Superior temporal gyrus (tissue), 1 donor: ENCODE measurements at regions not wholly inside any gene's neighbourhood (a gene's known extent, or its start where the extent isn't known, plus 50 kb on each side); places are given as distances from the start of the nearest gene placed in this dataset.
"Not testable (repeated sequence)": the region's sequence is repeated elsewhere in the genome, so short reads cannot be mapped to it uniquely, and the experiment has no call there.

Source experiments
- DNase-seq: peaks from one replicate; pipeline ENCODE4 v3.0.0-alpha.2; 2016; ENCODE audit errors: extremely low spot score

GRCh38 chr6:144434308-144434990 is 149.3 kb downstream of the UTRN start:
- no peak for DNase-seq

DNA sequence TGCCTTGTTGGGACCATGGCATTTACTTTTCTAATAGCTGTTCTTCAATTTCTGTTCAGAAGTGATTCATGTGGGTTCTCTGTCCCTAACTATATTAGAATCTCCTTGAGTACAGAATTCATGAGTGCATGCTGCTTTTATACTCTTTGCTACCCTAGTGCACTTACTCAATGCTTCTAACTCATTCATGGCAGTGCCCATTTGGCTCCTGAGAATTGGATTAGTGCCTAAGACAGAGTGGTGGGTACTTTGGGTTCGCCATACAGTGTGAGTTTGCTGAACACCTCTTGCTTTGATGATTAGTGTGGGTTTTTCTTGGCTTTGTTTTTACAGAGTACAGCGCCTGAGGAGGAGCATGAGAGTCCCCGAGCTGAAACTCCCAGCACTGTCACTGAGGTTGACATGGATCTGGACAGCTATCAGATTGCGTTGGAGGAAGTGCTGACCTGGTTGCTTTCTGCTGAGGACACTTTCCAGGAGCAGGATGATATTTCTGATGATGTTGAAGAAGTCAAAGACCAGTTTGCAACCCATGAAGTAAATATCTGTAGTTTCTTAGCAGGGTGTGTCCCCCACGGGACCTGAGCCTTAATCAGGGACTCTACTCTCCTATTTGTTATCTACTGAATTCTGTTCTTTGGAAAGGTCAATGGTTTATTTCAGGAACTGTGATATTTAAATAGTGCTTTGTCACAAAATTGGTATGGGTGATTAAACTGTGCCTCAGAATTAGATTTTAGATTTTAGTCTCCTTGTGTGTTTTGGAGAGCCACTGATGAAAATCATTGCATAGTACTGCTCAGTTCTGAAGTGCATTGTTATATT is 150.7 kb downstream of the UTRN start:
- DNase-seq: no peak

- DNase-seq: no peak
Observed at GRCh38 chr6:144437105-144437504, 152.0 kb downstream of the UTRN start.

- DNase-seq: no peak
Observed at GRCh38 chr6:144438103-144438502, 153.0 kb downstream of the UTRN start.

GRCh38 chr6:144439016-144439415 is 153.9 kb downstream of the UTRN start:
- DNase-seq: no peak

DNA sequence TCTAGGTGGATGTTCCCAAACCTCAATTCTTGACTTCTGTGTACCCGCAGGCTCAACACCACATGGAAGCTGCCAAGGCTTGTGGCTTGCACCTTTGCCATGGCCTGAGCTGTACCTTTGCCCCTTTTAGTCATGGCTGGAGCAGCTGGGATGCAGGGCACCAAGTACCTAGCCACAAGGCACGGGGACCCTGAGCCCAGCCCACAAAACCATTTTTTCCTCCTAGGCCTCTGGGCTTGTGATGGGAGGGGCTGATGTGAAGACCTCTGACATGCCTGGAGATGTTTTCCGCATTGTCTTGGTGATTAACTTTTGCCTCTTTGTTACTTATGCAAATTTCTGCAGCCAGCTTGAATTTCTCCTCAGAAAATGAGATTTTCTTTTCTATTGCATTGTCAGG is 156.7 kb downstream of the UTRN start:
- not testable (repeated sequence) for DNase-seq

DNA sequence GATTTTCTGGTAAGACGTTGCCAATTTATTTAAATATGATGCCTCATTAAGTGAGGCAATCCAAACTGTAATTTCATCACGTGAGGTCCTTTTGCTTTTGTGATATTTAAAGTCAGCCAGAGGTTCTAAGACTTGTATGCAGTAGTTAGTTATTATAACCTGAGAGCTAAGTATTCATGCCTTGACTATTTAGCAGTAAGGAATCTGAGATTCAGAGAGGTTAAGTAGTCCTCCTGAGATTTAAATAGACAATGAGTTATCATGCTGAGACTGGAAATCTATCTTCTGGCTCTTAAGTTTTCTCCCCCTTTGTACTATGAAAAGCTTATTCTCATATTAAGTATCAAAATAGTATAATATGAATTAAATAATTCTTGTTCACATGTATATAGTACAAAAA is 158.0 kb downstream of the UTRN start:
- no peak for DNase-seq

DNA sequence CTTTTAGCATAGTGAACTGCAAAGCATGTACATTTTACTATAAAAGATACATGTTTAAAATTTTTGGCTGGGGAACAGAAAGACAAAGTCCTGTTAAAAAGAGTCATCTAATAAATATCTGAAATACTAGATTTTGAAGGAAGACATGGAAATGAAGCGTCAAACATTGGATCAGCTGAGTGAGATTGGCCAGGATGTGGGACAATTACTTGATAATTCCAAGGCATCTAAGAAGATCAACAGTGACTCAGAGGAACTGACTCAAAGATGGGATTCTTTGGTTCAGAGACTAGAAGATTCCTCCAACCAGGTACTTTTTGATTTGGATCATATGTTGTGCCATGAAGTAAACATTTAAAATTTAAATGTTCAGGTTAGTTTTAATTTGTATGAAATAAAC is 162.3 kb downstream of the UTRN start:
- DNase-seq: no peak

- DNase-seq: no peak
Observed at GRCh38 chr6:144449218-144449617, 164.1 kb downstream of the UTRN start.

- no peak for DNase-seq
Observed at GRCh38 chr6:144449911-144450597, 164.9 kb downstream of the UTRN start.

DNA sequence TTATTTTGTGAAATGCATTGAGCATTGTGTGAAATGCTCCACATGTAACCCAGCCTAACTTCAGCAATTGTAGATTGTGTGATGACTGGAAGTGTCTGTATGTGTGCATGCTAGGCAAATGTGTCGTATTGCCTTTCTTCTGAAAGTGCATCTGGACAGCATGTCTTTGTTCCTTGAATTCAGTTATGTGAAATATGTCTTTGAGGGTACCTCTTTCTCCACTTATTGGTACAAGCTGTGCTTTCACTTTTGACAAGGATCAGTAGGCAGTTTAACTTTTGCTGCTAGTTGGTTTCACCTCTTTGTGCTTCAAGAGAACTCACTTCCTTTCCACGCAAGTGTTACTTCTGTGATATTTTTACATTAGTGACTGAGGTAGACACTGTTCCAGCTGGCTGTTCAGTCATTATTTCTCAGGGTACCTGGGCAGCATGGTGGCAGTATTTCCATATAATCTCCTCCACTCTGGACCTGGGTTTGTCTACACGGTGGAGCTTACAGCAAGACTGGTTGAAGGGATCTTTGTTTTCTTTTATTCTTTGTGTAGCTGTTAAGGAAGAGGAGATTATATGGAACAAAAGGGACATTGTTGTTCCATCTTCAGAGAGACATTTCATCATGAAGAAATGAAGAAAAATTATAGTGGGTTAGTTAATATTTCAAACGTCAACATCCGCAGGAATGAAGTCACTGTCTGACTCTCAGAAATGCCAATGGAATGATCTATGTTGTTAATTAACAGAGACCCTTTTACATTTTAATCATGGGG is 175.4 kb downstream of the UTRN start:
- DNase-seq: no peak

DNA sequence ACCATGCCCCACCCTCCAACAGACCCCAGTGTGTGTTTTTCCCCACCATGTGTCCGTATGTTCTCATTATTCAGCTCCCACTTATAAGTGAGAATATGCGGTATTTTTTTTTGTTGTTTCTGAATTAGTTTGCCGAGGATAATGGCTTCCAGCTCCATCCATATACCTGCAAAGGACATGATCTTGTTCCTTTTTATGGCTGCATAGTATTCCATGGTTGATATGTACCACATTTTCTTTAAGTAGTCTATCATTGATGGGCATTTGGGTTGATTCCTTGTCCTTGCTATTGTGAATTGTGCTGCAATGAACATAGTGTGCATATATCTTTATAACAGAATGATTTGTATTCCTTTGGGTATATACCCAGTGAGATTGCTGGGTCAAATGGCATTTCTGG is 176.9 kb downstream of the UTRN start:
- DNase-seq: no peak

DNA sequence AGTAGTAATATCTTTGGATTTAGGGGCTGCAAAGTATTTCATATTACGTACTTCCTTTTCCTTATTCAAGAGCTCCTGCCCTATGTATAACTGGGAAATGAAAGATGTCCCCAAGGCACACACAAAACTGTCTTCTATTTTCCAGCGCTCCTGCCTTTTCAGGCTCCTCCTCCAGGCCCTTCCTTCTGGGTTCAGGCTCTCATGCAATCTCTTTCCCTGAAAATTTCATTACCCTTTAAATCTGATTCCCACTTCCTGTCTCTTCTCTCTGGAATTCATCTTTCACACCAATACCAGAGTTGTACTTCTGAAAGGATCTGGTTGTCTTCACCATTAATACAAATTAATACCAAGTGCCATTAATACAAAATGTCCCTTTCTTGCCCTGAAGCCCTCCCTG is 181.6 kb downstream of the UTRN start:
- DNase-seq: no peak

- DNase-seq: no peak
Observed at GRCh38 chr6:144467172-144467762, 182.1 kb downstream of the UTRN start.

DNA sequence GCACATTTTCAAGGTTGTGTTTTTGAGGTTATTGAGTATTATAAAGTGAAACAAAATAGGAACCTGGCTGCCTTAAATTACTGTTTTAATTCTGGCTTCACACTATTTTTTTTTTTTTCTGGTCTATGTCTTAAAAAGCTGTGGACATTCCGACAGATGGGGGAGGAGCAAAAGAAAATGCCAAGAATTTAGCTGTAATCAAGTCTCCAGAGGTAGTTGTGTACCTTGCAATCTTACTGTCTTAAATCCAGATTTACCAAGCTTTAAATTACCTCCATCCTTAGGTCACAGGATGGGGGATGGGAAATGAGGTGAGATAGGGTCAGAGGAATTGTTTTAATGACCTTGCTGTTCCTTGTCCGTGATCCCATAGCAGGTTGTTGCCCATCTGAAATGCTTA is 182.8 kb downstream of the UTRN start:
- DNase-seq: no peak

DNA sequence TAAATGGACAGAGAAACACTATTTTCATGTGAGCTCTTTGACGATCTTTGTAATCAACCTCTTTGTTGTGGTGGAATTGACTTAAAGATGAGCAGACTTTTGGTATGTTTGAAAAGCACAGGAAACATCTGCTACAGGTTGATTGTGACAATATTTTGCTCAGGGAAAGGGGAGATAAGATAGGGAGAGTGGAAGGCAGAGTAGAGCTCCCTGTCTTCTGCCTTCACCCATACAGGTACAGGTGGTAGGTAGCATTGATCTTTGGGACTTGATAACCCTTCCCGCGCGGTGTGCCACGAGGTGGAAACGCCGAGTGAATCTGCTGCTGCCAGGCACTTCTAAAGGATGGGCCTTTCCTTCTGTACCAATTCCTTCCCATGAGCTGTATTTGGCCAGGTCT is 183.6 kb downstream of the UTRN start:
- no peak for DNase-seq

DNA sequence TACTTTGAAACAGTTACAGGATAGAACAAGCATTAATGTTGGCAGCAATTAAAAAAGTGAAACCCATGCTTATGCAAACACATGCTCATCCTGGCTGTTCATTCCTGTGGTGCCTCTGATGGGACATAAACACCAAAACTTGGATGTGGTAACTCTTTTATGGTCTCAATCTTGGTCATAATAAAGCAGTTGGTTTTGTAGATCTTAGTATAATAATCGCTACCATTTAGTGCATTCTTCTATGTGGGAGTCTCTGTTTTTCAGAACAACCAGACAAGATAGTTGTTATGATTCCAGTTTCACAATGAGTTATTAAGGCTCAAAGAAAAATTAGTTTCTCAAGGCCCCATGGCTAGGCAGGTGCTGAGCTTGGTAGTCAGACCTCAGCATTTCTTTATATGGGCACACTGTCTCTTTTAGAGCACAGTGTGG is 184.0 kb downstream of the UTRN start:
- DNase-seq: no peak

DNA sequence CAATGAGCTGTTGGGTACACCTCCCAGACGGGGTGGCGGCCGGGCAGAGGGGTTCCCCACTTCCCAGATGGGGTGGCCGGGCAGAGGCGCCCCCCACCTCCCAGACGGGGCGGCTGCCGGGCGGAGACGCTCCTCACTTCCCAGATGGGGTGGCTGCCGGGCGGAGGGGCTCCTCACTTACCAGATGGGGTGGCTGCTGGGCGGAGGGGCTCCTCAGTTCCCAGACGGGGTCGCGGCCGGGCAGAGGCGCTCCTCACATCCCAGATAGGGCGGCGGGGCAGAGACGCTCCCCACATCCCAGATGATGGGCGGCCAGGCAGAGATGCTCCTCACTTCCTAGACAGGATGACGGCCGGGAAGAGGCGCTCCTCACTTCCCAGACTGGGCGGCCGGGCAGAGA is 185.1 kb downstream of the UTRN start:
- DNase-seq: not testable (repeated sequence)

DNA sequence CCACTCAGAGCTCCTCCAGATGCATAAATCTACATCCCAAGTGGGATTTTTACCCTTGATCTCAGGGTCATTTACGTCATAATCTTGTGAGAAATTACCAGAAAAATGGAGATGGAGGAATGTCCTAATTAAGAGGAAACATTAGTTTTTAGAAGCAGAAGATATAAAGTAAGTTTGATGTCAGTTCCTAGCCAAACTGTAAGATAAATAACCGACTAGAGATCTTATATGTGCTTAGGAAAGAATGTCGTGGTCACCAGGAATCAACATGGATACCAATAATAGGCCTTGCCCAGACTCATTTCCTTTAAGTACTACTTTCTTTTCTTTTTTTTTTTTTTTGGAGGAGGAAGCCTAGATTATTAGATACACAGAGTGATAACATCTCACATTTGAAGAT is 186.9 kb downstream of the UTRN start:
- DNase-seq: no peak

GRCh38 chr6:144474290-144474689 is 189.2 kb downstream of the UTRN start:
- no peak for DNase-seq

GRCh38 chr6:144474904-144475303 is 189.8 kb downstream of the UTRN start:
- DNase-seq: no peak

DNA sequence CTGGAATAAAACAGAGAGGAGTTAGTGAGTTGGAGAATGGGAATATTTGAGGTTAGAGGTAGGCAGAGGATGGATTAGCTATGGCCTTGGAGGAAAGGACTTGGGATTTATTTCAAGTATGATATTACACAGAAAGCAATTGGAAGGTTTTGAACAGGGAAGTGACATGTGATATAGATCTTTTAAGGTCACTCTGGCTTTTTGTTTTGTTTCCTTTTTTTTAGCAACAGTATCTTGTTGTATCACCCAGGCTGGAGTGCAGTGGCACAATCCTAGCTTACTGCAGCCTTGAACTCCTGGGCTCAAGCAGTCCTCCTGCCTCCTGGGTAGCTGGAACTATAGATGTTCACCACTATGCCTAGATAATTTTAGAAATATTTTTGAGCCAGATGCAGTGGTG is 190.3 kb downstream of the UTRN start:
- no peak for DNase-seq
